Vagina (tissue), 2 donors: ENCODE measurements at regions not wholly inside any gene's neighbourhood (a gene's known extent, or its start where the extent isn't known, plus 50 kb on each side); places are given as distances from the start of the nearest gene placed in this dataset.

Experiments used
- DNase-seq, 2 donors: peaks; one replicate each; pipeline ENCODE4 v3.0.0-alpha.2; 2017; ENCODE audit errors: extremely low spot score in 2 of 2
- H3K27ac ChIP-seq: fragments of 200-600 bp; sonication (generic); one replicate; pipeline ENCODE4 v1.5.1; 2019
- H3K27me3 ChIP-seq: fragments of 200-600 bp; sonication (generic); one replicate; pipeline ENCODE4 v1.5.1; 2019
- H3K36me3 ChIP-seq, 2 donors: fragments of 200-600 bp; sonication (generic); one replicate each; pipeline ENCODE4 v1.5.1; 2017 to 2019
- H3K4me1 ChIP-seq: fragments of 200-600 bp; sonication (generic); one replicate; pipeline ENCODE4 v1.5.1; 2019
- H3K4me3 ChIP-seq, 2 donors: fragments of 200-600 bp; sonication (generic); 1 replicate in 1 of 2; 2 replicates in 1 of 2; pipeline ENCODE4 v1.5.1; 2016 to 2019
- H3K9me3 ChIP-seq: fragments of 200-600 bp; sonication (generic); one replicate; pipeline ENCODE4 v1.5.1; 2019
- CTCF ChIP-seq, 3 experiments: fragments of 450-650 bp in 2 of 3; fragments of 200-600 bp in 1 of 3; sonication (generic) in 1 of 3; IDR thresholded peaks; one replicate each; pipeline ENCODE4 v1.5.1; 2017 to 2019; ENCODE audit warnings: antibody characterized with exemption in 3 of 3, mild to moderate bottlenecking in 2 of 3, moderate library complexity in 2 of 3
- POLR2A ChIP-seq, 2 donors: fragments of 450-650 bp; IDR thresholded peaks; one replicate each; pipeline ENCODE4 v1.6.1; 2017; ENCODE audit warnings: antibody characterized with exemption in 2 of 2, mild to moderate bottlenecking in 2 of 2, moderate library complexity in 2 of 2
- POLR2AphosphoS5 ChIP-seq, 2 donors: sonication (generic); formaldehyde crosslinking; IDR thresholded peaks; one replicate each; pipeline ENCODE4 v1.9.0; 2017; ENCODE audit warnings: antibody characterized with exemption in 2 of 2, mild to moderate bottlenecking in 2 of 2, low read depth in 1 of 2; ENCODE audit not compliant: insufficient read depth in 1 of 2
- intact Hi-C: fragments of 100-400 bp; cut with DNase I; formaldehyde crosslinking; loops from one replicate; pipeline ENCODE4 v1.15.1; 2023

GRCh38 chr3:168442502-168442901, 346.8 kb upstream of the GOLIM4 start:
- no peaks in the 10 kb centered on the region for H3K36me3 ChIP-seq
- H3K27me3 ChIP-seq: no peaks in the 10 kb centered on the region
- DNase-seq: no peak
- intact Hi-C loops: no loop called here
- TF ChIP-seq POLR2A (IDR thresholded peaks at IDR 0.05): no peak
- TF ChIP-seq CTCF (IDR thresholded peaks at IDR 0.05): no peak
- no peak for TF ChIP-seq POLR2AphosphoS5 (IDR thresholded peaks at IDR 0.05; ENCODE audit: insufficient read depth in 1 of 2, low read depth in 1 of 2)
- H3K27ac ChIP-seq: no peak overlapping the region
- H3K9me3 ChIP-seq: no peaks in the 10 kb centered on the region
- no peaks in the 10 kb centered on the region for H3K4me1 ChIP-seq
- H3K4me3 ChIP-seq: no peak overlapping the region

- TF ChIP-seq POLR2AphosphoS5 (IDR thresholded peaks at IDR 0.05; ENCODE audit: insufficient read depth in 1 of 2, low read depth in 1 of 2) (no peak), CTCF (IDR thresholded peaks at IDR 0.05) (no peak)
These were observed 340.6 kb upstream of the GOLIM4 start for GRCh38 chr3:168436245-168436724.

GRCh38 chr3:168431491-168431890, 335.8 kb upstream of the GOLIM4 start:
- Histone ChIP-seq H3K9me3 (no peaks in the 10 kb centered on the region), H3K4me1 (no peaks in the 10 kb centered on the region), H3K27ac (no peak overlapping the region), H3K4me3 (no peak overlapping the region), H3K27me3 (no peaks in the 10 kb centered on the region), H3K36me3 (no peaks in the 10 kb centered on the region)
- DNase-seq: no peak
- intact Hi-C loops: no loop called here
- TF ChIP-seq POLR2AphosphoS5 (IDR thresholded peaks at IDR 0.05; ENCODE audit: insufficient read depth in 1 of 2, low read depth in 1 of 2) (no peak), POLR2A (IDR thresholded peaks at IDR 0.05) (no peak), CTCF (IDR thresholded peaks at IDR 0.05) (no peak)

More at GRCh38 chr3:168436245-168436724, 340.6 kb upstream of the GOLIM4 start:
- Histone ChIP-seq H3K4me1 (no peaks in the 10 kb centered on the region), H3K27ac (no peak overlapping the region), H3K9me3 (no peaks in the 10 kb centered on the region), H3K36me3 (no peaks in the 10 kb centered on the region), H3K27me3 (no peaks in the 10 kb centered on the region), H3K4me3 (no peak overlapping the region)
- intact Hi-C loops: no loop called here
- no peak for DNase-seq

- Histone ChIP-seq H3K27me3 (no peaks in the 10 kb centered on the region), H3K36me3 (no peaks in the 10 kb centered on the region), H3K4me1 (no peaks in the 10 kb centered on the region), H3K9me3 (no peaks in the 10 kb centered on the region), H3K4me3 (no peak overlapping the region), H3K27ac (no peak overlapping the region)
- TF ChIP-seq POLR2A (IDR thresholded peaks at IDR 0.05) (no peak), CTCF (IDR thresholded peaks at IDR 0.05) (no peak), POLR2AphosphoS5 (IDR thresholded peaks at IDR 0.05; ENCODE audit: insufficient read depth in 1 of 2, low read depth in 1 of 2) (no peak)
- intact Hi-C loops: no loop called here
- no peak for DNase-seq
These were observed 332.2 kb upstream of the GOLIM4 start for GRCh38 chr3:168427835-168428475.

- TF ChIP-seq POLR2A (IDR thresholded peaks at IDR 0.05) (no peak), CTCF (IDR thresholded peaks at IDR 0.05) (no peak), POLR2AphosphoS5 (IDR thresholded peaks at IDR 0.05; ENCODE audit: insufficient read depth in 1 of 2, low read depth in 1 of 2) (no peak)
- no peaks in the 10 kb centered on the region for H3K9me3 ChIP-seq
- no peaks in the 10 kb centered on the region for H3K4me1 ChIP-seq
- no peaks in the 10 kb centered on the region for H3K36me3 ChIP-seq
- intact Hi-C loops: no loop called here
- no peak overlapping the region for H3K4me3 ChIP-seq
- H3K27me3 ChIP-seq: no peaks in the 10 kb centered on the region
- H3K27ac ChIP-seq: no peak overlapping the region
- DNase-seq: no peak
These were observed 331.4 kb upstream of the GOLIM4 start for GRCh38 chr3:168427156-168427555.
